ENCODE measurements at regions not wholly inside any gene's neighbourhood (a gene's known extent, or its start where the extent isn't known, plus 50 kb on each side); places are given as distances from the start of the nearest gene placed in this dataset.

GRCh38 chr12:19826980-19827550, 387.8 kb downstream of the AEBP2 start:
- Histone ChIP-seq H3K9me3 (ENCODE audit: control insufficient read depth, insufficient read depth, low read length) (peaks cover 17% of the 10 kb centered on the region), H3K79me2 (ENCODE audit: control insufficient read depth, low read length) (no peaks in the 10 kb centered on the region), H3F3A (ENCODE audit: control insufficient read depth, insufficient read depth) (no peaks in the 10 kb centered on the region), H3K4me3 (ENCODE audit: low read length) (no peak overlapping the region), H3K36me3 (ENCODE audit: control insufficient read depth, low read length) (no peaks in the 10 kb centered on the region), H4K20me1 (ENCODE audit: control insufficient read depth, insufficient read depth, low read depth, low read length) (no peaks in the 10 kb centered on the region), H3K9me2 (replicated peaks; ENCODE audit: control insufficient read depth, low read length) (no peaks in the 10 kb centered on the region), H3K4me1 (ENCODE audit: control insufficient read depth, low read length) (no peaks in the 10 kb centered on the region), H3K4me2 (ENCODE audit: low read length) (no peak overlapping the region), H3K27ac (ENCODE audit: low read depth, low read length) (no peak overlapping the region), H3K27me3 (ENCODE audit: control insufficient read depth, low read length) (no peaks in the 10 kb centered on the region)
- TF ChIP-seq EZH2phosphoT487 (IDR thresholded peaks at IDR 0.05; ENCODE audit: borderline replicate concordance, low read length): no peak
- TF ChIP-seq, protein P1, sequence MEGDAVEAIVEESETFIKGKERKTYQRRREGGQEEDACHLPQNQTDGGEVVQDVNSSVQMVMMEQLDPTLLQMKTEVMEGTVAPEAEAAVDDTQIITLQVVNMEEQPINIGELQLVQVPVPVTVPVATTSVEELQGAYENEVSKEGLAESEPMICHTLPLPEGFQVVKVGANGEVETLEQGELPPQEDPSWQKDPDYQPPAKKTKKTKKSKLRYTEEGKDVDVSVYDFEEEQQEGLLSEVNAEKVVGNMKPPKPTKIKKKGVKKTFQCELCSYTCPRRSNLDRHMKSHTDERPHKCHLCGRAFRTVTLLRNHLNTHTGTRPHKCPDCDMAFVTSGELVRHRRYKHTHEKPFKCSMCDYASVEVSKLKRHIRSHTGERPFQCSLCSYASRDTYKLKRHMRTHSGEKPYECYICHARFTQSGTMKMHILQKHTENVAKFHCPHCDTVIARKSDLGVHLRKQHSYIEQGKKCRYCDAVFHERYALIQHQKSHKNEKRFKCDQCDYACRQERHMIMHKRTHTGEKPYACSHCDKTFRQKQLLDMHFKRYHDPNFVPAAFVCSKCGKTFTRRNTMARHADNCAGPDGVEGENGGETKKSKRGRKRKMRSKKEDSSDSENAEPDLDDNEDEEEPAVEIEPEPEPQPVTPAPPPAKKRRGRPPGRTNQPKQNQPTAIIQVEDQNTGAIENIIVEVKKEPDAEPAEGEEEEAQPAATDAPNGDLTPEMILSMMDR (IDR thresholded peaks at IDR 0.05; ENCODE audit: low read depth, low read length, poor library complexity, severe bottlenecking): no peak

DNA sequence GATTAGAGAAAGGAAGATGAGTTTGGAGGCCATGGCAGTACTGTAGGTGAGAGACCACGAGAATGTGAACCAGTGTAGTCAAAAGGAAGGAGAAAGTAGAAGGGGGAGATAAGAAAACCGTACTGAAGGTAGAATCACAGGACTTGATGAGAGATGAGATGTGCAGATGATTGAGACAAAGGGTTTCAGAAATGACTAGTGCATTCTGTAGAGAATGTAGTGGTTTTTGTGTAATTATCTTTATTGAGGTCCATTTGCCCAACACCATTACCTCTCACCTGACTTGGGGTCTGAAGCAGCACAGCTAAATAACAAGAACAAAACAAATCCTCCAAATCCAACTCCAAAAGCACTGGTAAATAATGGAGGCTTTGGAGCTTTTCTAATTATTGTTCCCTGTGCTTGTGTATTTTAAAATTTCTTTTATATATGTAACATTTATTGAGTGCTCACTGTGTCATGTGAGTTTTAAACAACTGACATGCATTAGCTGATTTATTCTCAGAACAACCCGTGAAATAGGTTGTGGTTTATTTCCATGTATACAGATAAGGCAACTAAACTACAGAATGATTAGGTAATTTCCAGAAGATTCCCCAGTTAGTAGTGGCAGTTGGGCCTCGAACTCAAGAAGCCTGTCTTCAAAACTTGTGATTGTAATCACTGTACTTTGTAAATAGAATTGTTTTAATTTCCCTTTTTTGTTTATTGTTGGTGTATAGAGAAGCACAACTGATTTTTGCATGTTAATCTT, 390.0 kb downstream of the AEBP2 start:
- no peaks in the 10 kb centered on the region for H3K27me3 ChIP-seq (ENCODE audit: control insufficient read depth, low read length)
- no peaks in the 10 kb centered on the region for H3F3A ChIP-seq (ENCODE audit: control insufficient read depth, insufficient read depth)
- TF ChIP-seq, protein P1 (IDR thresholded peaks at IDR 0.05; ENCODE audit: low read depth, low read length, poor library complexity, severe bottlenecking): no peak
- TF ChIP-seq EZH2phosphoT487 (IDR thresholded peaks at IDR 0.05; ENCODE audit: borderline replicate concordance, low read length): no peak
- no peaks in the 10 kb centered on the region for H3K4me1 ChIP-seq (ENCODE audit: control insufficient read depth, low read length)
- no peaks in the 10 kb centered on the region for H4K20me1 ChIP-seq (ENCODE audit: control insufficient read depth, insufficient read depth, low read depth, low read length)
- peaks cover 17% of the 10 kb centered on the region for H3K9me3 ChIP-seq (ENCODE audit: control insufficient read depth, insufficient read depth, low read length)
- no peak overlapping the region for H3K27ac ChIP-seq (ENCODE audit: low read depth, low read length)
- H3K36me3 ChIP-seq (ENCODE audit: control insufficient read depth, low read length): no peaks in the 10 kb centered on the region
- no peak overlapping the region for H3K4me2 ChIP-seq (ENCODE audit: low read length)
- no peaks in the 10 kb centered on the region for H3K79me2 ChIP-seq (ENCODE audit: control insufficient read depth, low read length)
- no peaks in the 10 kb centered on the region for H3K9me2 ChIP-seq (replicated peaks; ENCODE audit: control insufficient read depth, low read length)
- no peak overlapping the region for H3K4me3 ChIP-seq (ENCODE audit: low read length)

DNA sequence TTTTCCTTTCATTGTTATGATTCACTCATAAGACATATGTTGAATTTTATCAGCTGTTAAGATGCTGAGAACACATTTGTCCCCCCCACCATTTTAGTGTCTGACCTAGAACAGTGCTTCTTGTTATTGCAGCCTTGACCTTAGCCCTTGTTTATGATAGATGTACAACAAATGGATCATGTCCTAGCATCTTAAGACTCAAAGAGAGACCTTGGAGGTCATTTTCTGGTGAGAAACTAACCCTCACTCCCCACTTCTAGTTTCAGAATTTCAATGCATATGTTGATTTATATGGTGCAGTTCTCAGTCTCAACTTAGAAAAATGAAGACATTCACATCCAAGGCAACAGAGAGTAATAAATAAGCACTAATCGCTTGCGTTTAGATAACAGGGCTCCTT, 391.2 kb downstream of the AEBP2 start:
- H3F3A ChIP-seq (ENCODE audit: control insufficient read depth, insufficient read depth): no peaks in the 10 kb centered on the region
- no peaks in the 10 kb centered on the region for H3K9me2 ChIP-seq (replicated peaks; ENCODE audit: control insufficient read depth, low read length)
- H3K4me2 ChIP-seq (ENCODE audit: low read length): no peak overlapping the region
- no peak overlapping the region for H3K4me3 ChIP-seq (ENCODE audit: low read length)
- no peaks in the 10 kb centered on the region for H3K4me1 ChIP-seq (ENCODE audit: control insufficient read depth, low read length)
- no peaks in the 10 kb centered on the region for H4K20me1 ChIP-seq (ENCODE audit: control insufficient read depth, insufficient read depth, low read depth, low read length)
- H3K27ac ChIP-seq (ENCODE audit: low read depth, low read length): no peak overlapping the region
- H3K36me3 ChIP-seq (ENCODE audit: control insufficient read depth, low read length): no peaks in the 10 kb centered on the region
- no peaks in the 10 kb centered on the region for H3K79me2 ChIP-seq (ENCODE audit: control insufficient read depth, low read length)
- TF ChIP-seq, protein P1 (IDR thresholded peaks at IDR 0.05; ENCODE audit: low read depth, low read length, poor library complexity, severe bottlenecking): no peak
- TF ChIP-seq EZH2phosphoT487 (IDR thresholded peaks at IDR 0.05; ENCODE audit: borderline replicate concordance, low read length): no peak
- H3K27me3 ChIP-seq (ENCODE audit: control insufficient read depth, low read length): no peaks in the 10 kb centered on the region
- peaks cover 17% of the 10 kb centered on the region for H3K9me3 ChIP-seq (ENCODE audit: control insufficient read depth, insufficient read depth, low read length)
